Mucosa of rectum (tissue), 2 donors: ENCODE measurements at regions not wholly inside any gene's neighbourhood (a gene's known extent, or its start where the extent isn't known, plus 50 kb on each side); places are given as distances from the start of the nearest gene placed in this dataset.
"Not testable (repeated sequence)": the region's sequence is repeated elsewhere in the genome, so short reads cannot be mapped to it uniquely, and the experiment has no call there.

Experiments
- H3K27ac ChIP-seq, 2 donors: one replicate each; pipeline ENCODE4 v1.7.0; 2013; ENCODE audit warnings: inconsistent platforms in 2 of 2, low read depth in 2 of 2, low read length in 2 of 2
- H3K27me3 ChIP-seq, 2 donors: one replicate each; pipeline ENCODE4 v1.7.0; 2013; ENCODE audit warnings: low read length in 2 of 2; ENCODE audit not compliant: control insufficient read depth in 2 of 2, insufficient read depth in 2 of 2
- H3K36me3 ChIP-seq, 2 donors: one replicate each; pipeline ENCODE4 v1.7.0; 2013; ENCODE audit warnings: low read length in 2 of 2; ENCODE audit not compliant: control insufficient read depth in 2 of 2, insufficient read depth in 2 of 2
- H3K4me1 ChIP-seq, 2 donors: one replicate each; pipeline ENCODE4 v1.7.0; 2013; ENCODE audit warnings: low read length in 2 of 2, mild to moderate bottlenecking in 1 of 2; ENCODE audit not compliant: control insufficient read depth in 2 of 2, insufficient read depth in 2 of 2
- H3K4me3 ChIP-seq, 2 donors: one replicate each; pipeline ENCODE4 v1.7.0; 2013; ENCODE audit warnings: low read length in 2 of 2
- H3K9ac ChIP-seq, 2 donors: one replicate each; pipeline ENCODE4 v1.7.0; 2013; ENCODE audit warnings: low read length in 2 of 2, low read depth in 1 of 2, mild to moderate bottlenecking in 1 of 2
- H3K9me3 ChIP-seq, 2 donors: one replicate each; pipeline ENCODE4 v1.7.0; 2013; ENCODE audit warnings: low read length in 2 of 2; ENCODE audit not compliant: control insufficient read depth in 2 of 2
- donor health status: healthy.
- donor health status: Normal muscosa, but diverticular disease.

DNA sequence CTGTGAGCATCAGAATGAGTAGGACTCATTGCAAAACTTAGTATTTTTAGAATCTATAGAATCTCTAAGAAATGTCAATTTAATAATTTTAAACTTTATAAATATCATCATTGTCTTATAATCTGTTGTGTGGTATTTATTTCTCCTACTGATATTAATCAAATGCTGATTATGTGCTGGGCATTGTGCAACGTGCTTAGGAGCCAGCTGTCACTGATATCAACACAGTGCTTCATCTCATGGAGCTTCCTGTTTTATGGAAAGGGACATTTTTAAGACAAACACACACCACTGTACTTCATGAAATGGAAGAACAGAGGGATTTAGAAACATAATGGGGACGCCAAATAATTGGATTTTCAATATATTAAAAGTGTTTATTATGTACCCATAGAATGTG is 737.9 kb upstream of the TMPRSS15 start:
- no peak overlapping the region for H3K27ac ChIP-seq
- H3K9me3 ChIP-seq: peaks cover 0 to 2% of the 10 kb centered on the region in 2 donors
- H3K9ac ChIP-seq: no peak overlapping the region
- H3K27me3 ChIP-seq: no peaks in the 10 kb centered on the region
- H3K4me3 ChIP-seq: no peak overlapping the region
- H3K36me3 ChIP-seq: no peaks in the 10 kb centered on the region
- no peaks in the 10 kb centered on the region for H3K4me1 ChIP-seq

DNA sequence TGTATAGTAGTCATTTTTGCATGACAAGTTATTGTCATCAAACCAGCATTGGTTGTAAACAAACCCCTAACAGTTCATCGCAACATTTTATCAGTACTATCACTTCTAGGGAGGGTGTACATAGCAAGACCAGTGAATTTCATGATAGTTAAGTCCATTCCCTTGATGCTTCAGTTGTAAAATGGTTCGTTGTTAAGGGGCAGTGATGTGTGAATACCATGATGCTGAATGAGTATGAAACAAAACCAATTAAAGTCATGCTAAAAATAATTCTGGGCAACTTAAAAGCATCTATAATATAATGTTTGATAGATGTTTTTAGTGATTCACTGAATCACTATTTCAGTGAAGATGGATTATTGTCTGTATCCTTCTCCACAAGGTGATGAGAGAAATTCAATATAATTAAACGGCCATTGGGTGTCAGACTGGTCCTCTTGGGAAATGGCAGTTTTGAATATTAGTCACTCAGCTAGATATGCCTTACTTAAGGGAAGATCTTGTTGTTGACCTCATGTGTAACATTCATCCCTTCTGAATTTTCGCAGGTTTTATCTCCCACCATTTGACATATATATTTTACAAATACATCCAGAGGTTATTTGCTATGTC is 742.2 kb upstream of the TMPRSS15 start:
- no peaks in the 10 kb centered on the region for H3K27me3 ChIP-seq
- no peak overlapping the region for H3K27ac ChIP-seq
- no peak overlapping the region for H3K9ac ChIP-seq
- no peak overlapping the region for H3K4me3 ChIP-seq
- no peaks in the 10 kb centered on the region for H3K36me3 ChIP-seq
- H3K9me3 ChIP-seq: peaks cover 0 to 2% of the 10 kb centered on the region in 2 donors
- no peaks in the 10 kb centered on the region for H3K4me1 ChIP-seq

DNA sequence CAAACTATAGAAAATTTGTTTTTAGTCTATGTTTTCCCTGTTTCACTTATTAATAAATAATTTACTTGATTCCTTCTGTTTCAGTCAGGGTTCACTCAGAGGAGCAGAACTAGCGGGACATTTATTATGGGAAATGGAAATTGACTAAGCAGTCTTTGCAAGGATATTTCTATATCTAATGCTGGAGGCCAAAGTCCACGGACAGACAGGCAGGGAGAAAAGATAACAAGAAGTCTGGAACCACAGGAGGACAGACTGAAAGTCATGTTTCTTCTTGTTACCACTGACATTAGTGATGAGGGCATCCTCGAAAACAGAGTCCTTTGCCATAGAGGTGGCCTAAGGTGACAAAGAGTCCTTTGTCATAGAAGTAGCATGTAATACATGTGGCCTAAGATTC is 744.5 kb upstream of the TMPRSS15 start:
- Histone ChIP-seq H3K27me3 (no peaks in the 10 kb centered on the region), H3K4me1 (no peaks in the 10 kb centered on the region), H3K36me3 (no peaks in the 10 kb centered on the region), H3K9ac (no peak overlapping the region), H3K4me3 (no peak overlapping the region), H3K9me3 (no peaks in the 10 kb centered on the region), H3K27ac (no peak overlapping the region)

DNA sequence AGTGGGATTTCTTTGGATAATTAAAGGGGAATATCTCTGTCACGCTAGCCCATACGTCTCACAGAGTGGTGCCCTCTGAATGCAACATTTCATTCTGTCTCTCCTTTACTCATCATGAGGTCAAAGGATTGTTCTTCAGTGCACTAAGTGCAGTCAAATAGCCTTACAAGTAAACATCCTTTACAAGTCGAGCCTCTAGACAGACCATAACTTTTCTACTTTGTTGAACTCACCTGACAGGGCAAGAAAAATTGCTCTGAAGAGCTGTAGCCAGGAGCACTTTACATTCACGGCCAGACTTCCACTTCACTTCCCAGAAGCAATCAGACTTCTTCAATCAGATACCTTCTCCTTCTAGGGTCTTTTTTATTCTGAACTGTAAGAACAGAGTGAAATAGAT is 768.0 kb upstream of the TMPRSS15 start:
- Histone ChIP-seq H3K4me3 (no peak overlapping the region), H3K27ac (no peak overlapping the region), H3K4me1 (no peaks in the 10 kb centered on the region), H3K9ac (no peak overlapping the region), H3K36me3 (no peaks in the 10 kb centered on the region), H3K27me3 (no peaks in the 10 kb centered on the region), H3K9me3 (no peaks in the 10 kb centered on the region)

DNA sequence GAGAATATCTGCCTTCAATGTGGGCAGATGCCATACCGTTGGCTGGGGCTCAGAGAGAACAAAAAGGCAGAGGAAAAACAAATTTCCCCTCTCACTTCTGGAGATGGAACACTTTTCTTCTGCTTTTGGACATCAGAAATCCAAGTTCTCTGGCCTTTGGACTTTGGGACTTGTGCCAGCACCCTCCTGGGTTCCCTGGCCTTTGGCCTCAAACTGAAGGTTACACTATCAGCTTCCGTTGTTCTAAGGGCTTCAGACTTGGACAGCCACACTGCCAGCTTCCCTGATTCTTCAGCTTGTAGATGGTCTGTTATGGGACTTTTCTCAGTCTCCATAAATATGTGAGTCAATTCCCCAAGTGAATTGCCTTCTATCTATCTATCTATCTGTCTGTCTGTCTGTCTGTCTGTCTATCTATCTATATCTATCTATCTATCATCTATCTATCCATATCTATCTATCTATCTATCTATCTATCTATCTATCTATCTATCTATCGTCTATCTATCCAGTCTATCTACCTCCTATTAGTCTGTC is 778.1 kb upstream of the TMPRSS15 start:
- Histone ChIP-seq H3K9ac (no peak overlapping the region), H3K9me3 (no peaks in the 10 kb centered on the region), H3K36me3 (no peaks in the 10 kb centered on the region), H3K4me1 (no peaks in the 10 kb centered on the region), H3K4me3 (no peak overlapping the region), H3K27ac (no peak overlapping the region), H3K27me3 (no peaks in the 10 kb centered on the region)

DNA sequence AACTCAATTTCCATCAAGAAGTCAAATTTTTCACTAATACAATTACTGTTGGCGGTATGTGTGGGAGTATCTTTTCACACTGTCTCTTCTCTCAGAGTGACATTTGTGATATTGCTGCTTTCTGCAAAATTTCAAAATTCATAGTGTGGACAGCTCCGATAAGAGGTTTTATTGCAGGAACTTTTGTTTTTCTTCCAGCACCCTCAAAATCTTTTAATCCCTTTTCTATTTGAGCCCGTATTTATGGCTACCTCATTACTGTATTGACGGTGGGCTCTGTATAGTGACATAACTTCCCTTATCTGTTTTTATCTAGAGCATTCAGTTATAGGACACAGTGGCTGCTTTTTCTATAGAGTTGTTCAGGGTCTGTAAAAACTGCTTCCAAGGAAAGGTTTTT is 794.4 kb upstream of the TMPRSS15 start:
- H3K27ac ChIP-seq: no peak overlapping the region
- H3K9me3 ChIP-seq: peaks cover 0 to 2% of the 10 kb centered on the region in 2 donors
- no peak overlapping the region for H3K4me3 ChIP-seq
- no peaks in the 10 kb centered on the region for H3K36me3 ChIP-seq
- no peaks in the 10 kb centered on the region for H3K27me3 ChIP-seq
- H3K9ac ChIP-seq: no peak overlapping the region
- H3K4me1 ChIP-seq: no peaks in the 10 kb centered on the region

DNA sequence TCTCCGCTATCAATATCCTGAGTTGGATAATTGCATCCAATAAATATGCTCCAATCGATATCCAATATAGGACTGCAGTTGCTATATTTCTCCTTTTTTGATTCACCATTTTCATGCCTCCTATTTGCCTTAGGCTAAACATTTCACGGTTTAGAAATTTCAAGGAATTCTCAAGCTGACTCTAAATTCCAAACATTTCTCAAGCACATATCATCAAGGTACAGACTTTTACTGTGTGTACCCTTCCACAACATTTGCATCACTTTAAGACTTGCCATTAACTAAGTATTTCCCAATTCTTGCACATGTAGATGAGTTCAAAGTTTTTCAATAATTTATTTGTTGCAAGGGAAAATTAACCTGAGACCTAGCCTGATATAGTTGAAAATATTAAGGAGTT is 795.2 kb upstream of the TMPRSS15 start:
- no peaks in the 10 kb centered on the region for H3K4me1 ChIP-seq
- no peak overlapping the region for H3K4me3 ChIP-seq
- H3K27me3 ChIP-seq: no peaks in the 10 kb centered on the region
- H3K9ac ChIP-seq: no peak overlapping the region
- peaks cover 0 to 2% of the 10 kb centered on the region in 2 donors for H3K9me3 ChIP-seq
- H3K36me3 ChIP-seq: no peaks in the 10 kb centered on the region
- H3K27ac ChIP-seq: no peak overlapping the region

DNA sequence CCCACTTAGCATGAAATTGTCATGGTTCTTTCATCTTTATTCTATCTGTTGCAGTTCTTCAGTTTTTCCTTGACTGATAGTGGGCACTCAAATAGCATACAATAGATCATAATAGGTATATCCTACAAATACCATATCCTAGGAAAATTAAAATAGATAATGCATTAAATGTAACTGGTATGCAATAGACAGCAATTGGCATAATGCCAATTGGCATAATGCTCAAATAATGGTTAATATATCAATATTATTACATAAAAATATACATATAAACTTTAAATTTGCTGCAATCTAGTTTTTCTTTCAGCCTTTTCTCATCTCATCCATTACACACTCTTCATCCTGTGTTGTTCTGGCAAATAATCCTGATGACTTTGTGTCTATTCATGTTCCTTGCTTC is 814.6 kb upstream of the TMPRSS15 start:
- no peak overlapping the region for H3K4me3 ChIP-seq
- H3K27ac ChIP-seq: no peak overlapping the region
- no peaks in the 10 kb centered on the region for H3K27me3 ChIP-seq
- no peaks in the 10 kb centered on the region for H3K4me1 ChIP-seq
- no peaks in the 10 kb centered on the region for H3K36me3 ChIP-seq
- H3K9me3 ChIP-seq: no peaks in the 10 kb centered on the region
- no peak overlapping the region for H3K9ac ChIP-seq

DNA sequence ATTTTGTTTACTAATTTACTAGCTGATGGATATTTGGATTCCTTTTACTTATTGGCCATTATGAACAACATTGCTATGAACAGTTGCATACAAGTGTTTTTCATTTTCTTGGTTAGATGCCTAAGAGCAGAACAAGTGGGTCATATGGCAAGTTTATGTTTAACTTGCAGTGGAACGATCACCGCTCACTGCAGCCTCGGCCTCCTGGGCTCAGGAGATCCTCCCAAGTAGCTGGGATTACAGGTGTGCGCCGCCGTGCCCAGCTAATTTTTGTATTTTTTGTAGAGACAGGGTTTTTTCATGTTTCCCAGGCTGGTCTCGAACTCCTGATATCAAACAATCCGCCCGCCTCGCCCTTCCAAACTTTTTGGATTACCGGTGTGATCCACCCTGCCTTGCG is 820.5 kb upstream of the TMPRSS15 start:
- no peaks in the 10 kb centered on the region for H3K27me3 ChIP-seq
- no peaks in the 10 kb centered on the region for H3K36me3 ChIP-seq
- no peaks in the 10 kb centered on the region for H3K4me1 ChIP-seq
- H3K4me3 ChIP-seq: no peak overlapping the region
- H3K9me3 ChIP-seq: no peaks in the 10 kb centered on the region
- H3K27ac ChIP-seq: no peak overlapping the region
- no peak overlapping the region for H3K9ac ChIP-seq

DNA sequence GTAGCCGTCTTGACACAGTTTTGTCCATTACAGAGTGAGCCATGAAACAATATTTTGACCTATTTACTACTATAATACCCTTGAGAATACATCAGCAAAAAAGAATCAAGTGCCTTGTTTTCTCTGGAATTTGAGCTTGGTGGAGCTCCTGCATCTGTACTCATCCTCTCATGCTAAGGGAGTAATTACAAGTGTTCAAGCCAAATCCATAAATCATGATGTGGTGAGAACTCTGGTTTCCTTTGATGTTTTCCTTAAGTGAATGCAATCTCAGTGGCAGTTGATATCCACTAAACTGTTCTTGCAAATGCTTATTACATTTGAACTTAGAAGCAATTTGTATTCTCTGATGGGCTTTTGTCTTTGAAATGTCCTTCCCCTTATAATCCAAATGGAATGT is 824.6 kb upstream of the TMPRSS15 start:
- no peaks in the 10 kb centered on the region for H3K9me3 ChIP-seq
- no peaks in the 10 kb centered on the region for H3K27me3 ChIP-seq
- no peak overlapping the region for H3K27ac ChIP-seq
- no peaks in the 10 kb centered on the region for H3K4me1 ChIP-seq
- no peaks in the 10 kb centered on the region for H3K36me3 ChIP-seq
- H3K9ac ChIP-seq: no peak overlapping the region
- H3K4me3 ChIP-seq: no peak overlapping the region

DNA sequence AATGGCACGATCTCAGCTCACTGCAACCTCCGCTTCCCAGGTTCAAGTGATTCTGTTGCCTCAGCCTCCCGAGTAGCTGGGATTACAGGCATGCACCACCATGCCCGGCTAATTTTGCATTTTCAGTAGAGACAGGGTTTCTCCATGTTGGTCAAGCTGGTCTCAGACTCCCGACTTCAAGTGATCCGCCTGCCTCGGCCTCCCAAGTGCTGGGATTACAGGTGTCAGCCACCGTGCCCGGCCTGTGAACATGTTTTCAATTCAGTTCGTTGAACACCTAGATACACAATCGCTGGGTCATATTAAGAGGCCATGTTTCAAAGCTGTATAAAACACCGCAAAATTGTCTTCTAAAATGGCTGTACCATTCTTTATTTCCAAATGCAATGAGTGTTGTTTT is 830.3 kb upstream of the TMPRSS15 start:
- not testable (repeated sequence) for H3K27ac ChIP-seq, H3K9ac ChIP-seq, H3K27me3 ChIP-seq, H3K9me3 ChIP-seq, H3K4me1 ChIP-seq, H3K4me3 ChIP-seq, H3K36me3 ChIP-seq
